ENCODE measurements at regions not wholly inside any gene's neighbourhood (a gene's known extent, or its start where the extent isn't known, plus 50 kb on each side); places are given as distances from the start of the nearest gene placed in this dataset.
A peak's percentile ranks its signal among the peaks of the same experiment; 100 is the strongest.

DNA sequence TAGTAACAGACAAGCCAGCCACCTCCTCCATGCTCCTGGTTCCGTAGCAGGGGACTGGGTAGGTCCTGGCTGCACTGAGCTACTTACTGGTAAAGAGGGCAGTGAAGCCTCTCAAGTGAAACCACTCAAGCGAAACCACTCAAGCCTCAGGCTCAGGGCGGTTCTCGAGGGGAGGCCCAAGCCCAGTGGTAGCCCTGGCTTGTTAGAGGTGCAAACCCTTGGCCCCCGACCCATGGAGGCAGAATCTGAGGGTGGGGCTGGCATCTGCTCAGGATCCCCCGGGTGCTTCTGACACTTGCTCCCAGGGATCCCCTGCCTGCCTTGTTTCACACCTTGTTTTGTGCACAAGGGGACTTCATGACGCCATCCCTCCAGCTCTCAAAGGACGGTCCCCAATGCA, 76.5 kb upstream of the OLFM1 start:
- no peaks in the 10 kb centered on the region for H3K36me3 ChIP-seq (ENCODE audit: insufficient read depth in 1 of 2, low read depth in 1 of 2)
- TF ChIP-seq, protein P1, sequence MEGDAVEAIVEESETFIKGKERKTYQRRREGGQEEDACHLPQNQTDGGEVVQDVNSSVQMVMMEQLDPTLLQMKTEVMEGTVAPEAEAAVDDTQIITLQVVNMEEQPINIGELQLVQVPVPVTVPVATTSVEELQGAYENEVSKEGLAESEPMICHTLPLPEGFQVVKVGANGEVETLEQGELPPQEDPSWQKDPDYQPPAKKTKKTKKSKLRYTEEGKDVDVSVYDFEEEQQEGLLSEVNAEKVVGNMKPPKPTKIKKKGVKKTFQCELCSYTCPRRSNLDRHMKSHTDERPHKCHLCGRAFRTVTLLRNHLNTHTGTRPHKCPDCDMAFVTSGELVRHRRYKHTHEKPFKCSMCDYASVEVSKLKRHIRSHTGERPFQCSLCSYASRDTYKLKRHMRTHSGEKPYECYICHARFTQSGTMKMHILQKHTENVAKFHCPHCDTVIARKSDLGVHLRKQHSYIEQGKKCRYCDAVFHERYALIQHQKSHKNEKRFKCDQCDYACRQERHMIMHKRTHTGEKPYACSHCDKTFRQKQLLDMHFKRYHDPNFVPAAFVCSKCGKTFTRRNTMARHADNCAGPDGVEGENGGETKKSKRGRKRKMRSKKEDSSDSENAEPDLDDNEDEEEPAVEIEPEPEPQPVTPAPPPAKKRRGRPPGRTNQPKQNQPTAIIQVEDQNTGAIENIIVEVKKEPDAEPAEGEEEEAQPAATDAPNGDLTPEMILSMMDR (IDR thresholded peaks at IDR 0.05): no peak
- peak in 1 of 2 donors; percentile 32 for DNase-seq

DNA sequence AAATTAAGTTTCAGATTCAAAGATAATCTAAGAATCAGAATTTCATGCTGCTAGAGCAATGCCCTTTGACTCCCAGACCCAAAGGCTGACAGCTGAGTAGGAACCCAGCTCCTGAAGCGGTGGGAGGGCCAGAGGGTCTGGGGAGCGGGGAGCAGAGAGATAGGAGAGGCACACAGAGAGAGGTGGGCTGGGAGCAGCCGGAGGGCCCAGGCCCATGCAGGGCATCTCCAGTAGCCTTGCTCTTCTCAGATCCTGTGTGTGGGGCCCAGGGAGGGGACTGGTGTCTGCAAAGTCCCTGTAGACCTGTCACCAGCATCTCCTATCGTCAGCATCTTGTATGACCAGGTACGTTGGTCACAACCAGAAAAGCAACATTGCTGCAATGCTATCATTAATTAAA, 75.3 kb upstream of the OLFM1 start:
- no peaks in the 10 kb centered on the region for H3K36me3 ChIP-seq (ENCODE audit: insufficient read depth in 1 of 2, low read depth in 1 of 2)
- no peak for ATAC-seq
- H3K9me3 ChIP-seq: no peaks in the 10 kb centered on the region
- intact Hi-C loops (cut with DNase I): no loop called here
- TF ChIP-seq, protein P1 (IDR thresholded peaks at IDR 0.05): no peak
- peak in 1 of 2 donors; percentile 32 for DNase-seq
- WGBS, 3 donors: 86 to 92% (median 89%) methylated on average over 5 of the region's 5 CpGs
- H3K27me3 ChIP-seq (ENCODE audit: insufficient read depth in 3 of 3, low read length in 2 of 3): peaks cover 0 to 46% (median 7%) of the 10 kb centered on the region in 3 donors
- H3K27ac ChIP-seq: no peak overlapping the region
- H3K4me1 ChIP-seq: no peaks in the 10 kb centered on the region
- no peak overlapping the region for H3K4me3 ChIP-seq

More for the DNA sequence above, 76.5 kb upstream of the OLFM1 start:
- H3K4me3 ChIP-seq: no peak overlapping the region
- H3K4me1 ChIP-seq: no peaks in the 10 kb centered on the region
- no peaks in the 10 kb centered on the region for H3K9me3 ChIP-seq
- intact Hi-C loops (cut with DNase I): no loop called here
- no peak for ATAC-seq
- no peak overlapping the region for H3K27ac ChIP-seq
- 67 to 74% (median 73%) methylated on average over 8 of the region's 8 CpGs for WGBS, 3 donors
- peaks cover 0 to 46% (median 7%) of the 10 kb centered on the region in 3 donors for H3K27me3 ChIP-seq (ENCODE audit: insufficient read depth in 3 of 3, low read length in 2 of 3)

DNA sequence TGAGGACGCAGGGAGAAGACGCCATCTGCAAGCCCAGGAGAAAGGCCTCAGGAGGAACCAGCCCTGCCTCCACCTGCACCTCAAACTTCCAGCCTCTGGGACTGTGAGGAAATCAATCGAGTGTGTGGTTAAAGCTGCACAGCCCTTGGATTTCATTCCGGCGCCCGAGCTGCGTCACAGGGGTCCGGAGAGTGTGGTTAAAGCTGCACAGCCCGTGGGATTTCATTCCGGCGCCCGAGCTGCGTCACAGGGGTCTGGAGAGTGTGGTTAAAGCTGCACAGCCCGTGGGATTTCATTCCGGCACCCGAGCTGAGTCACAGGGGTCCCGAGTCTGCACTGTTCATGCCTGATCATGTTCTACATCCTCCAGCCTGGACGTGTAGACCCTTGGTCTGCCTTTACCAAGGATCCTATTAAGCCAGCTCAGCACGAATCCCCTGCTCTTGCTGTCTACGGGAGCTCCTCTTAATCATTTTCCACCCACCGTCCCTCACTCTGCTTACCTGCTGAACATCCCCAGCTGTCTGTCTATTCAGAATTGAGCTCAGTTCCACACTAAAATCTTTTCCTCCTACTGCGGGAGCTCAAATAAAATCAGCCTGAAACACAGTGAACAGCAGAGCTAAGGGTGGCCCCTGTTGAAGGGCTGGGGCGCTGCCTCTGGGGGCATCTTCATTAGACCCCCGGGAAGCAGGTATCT, 73.0 kb upstream of the OLFM1 start:
- Histone ChIP-seq H3K4me3 (no peak overlapping the region), H3K36me3 (ENCODE audit: insufficient read depth in 1 of 2, low read depth in 1 of 2) (no peaks in the 10 kb centered on the region), H3K27ac (no peak overlapping the region), H3K4me1 (no peaks in the 10 kb centered on the region), H3K9me3 (no peaks in the 10 kb centered on the region), H3K27me3 (ENCODE audit: insufficient read depth in 3 of 3, low read length in 2 of 3) (peaks cover 0 to 49% (median 2%) of the 10 kb centered on the region in 3 donors)
- DNase-seq: peak in 1 of 2 donors; percentile 16
- no peak for ATAC-seq
- intact Hi-C loops (cut with DNase I): no loop called here
- TF ChIP-seq, protein P1 (IDR thresholded peaks at IDR 0.05): no peak
- 81 to 88% (median 82%) methylated on average over 24 of the region's 24 CpGs for WGBS, 3 donors

DNA sequence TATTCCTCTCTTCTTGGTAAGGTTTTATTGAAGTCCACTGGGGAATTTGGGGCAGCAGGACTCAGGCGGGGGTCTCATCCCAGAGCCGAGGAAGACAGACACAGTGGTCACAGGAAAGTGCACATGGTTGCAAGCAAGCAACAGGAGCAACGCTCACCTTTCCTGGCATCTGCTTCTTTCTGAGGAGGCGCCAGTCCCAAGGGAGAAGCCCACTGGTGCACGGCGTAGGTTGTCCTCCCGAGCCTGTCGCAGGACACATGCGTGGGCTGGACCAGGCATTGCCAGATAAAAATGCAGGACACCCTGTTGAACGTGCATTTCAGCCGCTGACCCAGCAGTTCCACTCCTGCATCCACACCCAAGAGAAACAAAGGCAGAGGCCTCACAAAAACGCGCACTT, 72.4 kb upstream of the OLFM1 start:
- ATAC-seq (no peak), DNase-seq (peak in 1 of 2 donors; percentile 19)
- TF ChIP-seq, protein P1 (IDR thresholded peaks at IDR 0.05): no peak
- intact Hi-C loops (cut with DNase I): no loop called here
- H3K27me3 ChIP-seq (ENCODE audit: insufficient read depth in 3 of 3, low read length in 2 of 3): peaks cover 0 to 44% (median 2%) of the 10 kb centered on the region in 3 donors
- H3K4me3 ChIP-seq: no peak overlapping the region
- no peaks in the 10 kb centered on the region for H3K4me1 ChIP-seq
- H3K9me3 ChIP-seq: no peaks in the 10 kb centered on the region
- H3K36me3 ChIP-seq (ENCODE audit: insufficient read depth in 1 of 2, low read depth in 1 of 2): no peaks in the 10 kb centered on the region
- WGBS, 3 donors: 82 to 85% (median 84%) methylated on average over 13 of the region's 13 CpGs
- no peak overlapping the region for H3K27ac ChIP-seq

DNA sequence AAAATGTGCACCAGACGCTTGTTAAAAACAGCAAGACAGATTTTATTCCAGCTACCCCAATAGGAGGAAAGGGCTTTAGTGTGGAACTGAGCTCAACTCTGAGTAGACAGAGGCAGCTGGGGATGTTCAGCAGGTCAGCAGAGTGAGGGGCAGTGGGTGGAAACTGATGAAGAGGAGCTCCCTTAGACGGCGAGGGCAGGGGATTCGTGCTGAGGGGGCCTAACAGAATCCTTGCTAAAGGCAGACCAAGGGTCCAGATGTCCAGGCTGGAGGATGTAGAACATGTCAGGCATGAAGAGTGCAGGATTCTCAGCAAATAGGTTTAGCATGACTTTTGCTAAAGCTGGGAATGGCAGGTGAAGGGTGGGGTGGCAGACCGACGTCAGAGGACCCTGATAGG, 71.9 kb upstream of the OLFM1 start:
- Histone ChIP-seq H3K4me1 (no peaks in the 10 kb centered on the region), H3K27me3 (ENCODE audit: insufficient read depth in 3 of 3, low read length in 2 of 3) (peaks cover 0 to 42% (median 2%) of the 10 kb centered on the region in 3 donors), H3K36me3 (ENCODE audit: insufficient read depth in 1 of 2, low read depth in 1 of 2) (no peaks in the 10 kb centered on the region), H3K27ac (no peak overlapping the region), H3K4me3 (no peak overlapping the region), H3K9me3 (no peaks in the 10 kb centered on the region)
- DNase-seq: no peak
- 61 to 69% (median 61%) methylated on average over 6 of the region's 6 CpGs for WGBS, 3 donors
- intact Hi-C loops (cut with DNase I): no loop called here
- ATAC-seq: no peak
- TF ChIP-seq, protein P1 (IDR thresholded peaks at IDR 0.05): no peak

Measured in psoas muscle (tissue), 7 donors.